Suprapubic skin (tissue), 4 donors: ENCODE measurements at regions not wholly inside any gene's neighbourhood (a gene's known extent, or its start where the extent isn't known, plus 50 kb on each side); places are given as distances from the start of the nearest gene placed in this dataset.

Experiments used
- DNase-seq, 2 donors: peaks; one replicate each; pipeline ENCODE4 v3.0.0-alpha.2; 2019; ENCODE audit warnings: low spot score in 2 of 2
- H3K27ac ChIP-seq: fragments of 200-600 bp; sonication (generic); one replicate; pipeline ENCODE4 v1.5.1; 2019
- H3K27me3 ChIP-seq: fragments of 200-600 bp; sonication (generic); one replicate; pipeline ENCODE4 v1.5.1; 2019
- H3K36me3 ChIP-seq: fragments of 200-600 bp; sonication (generic); one replicate; pipeline ENCODE4 v1.5.1; 2019
- H3K4me1 ChIP-seq: fragments of 200-600 bp; sonication (generic); one replicate; pipeline ENCODE4 v1.5.1; 2019
- H3K4me3 ChIP-seq: fragments of 200-600 bp; sonication (generic); one replicate; pipeline ENCODE4 v1.5.1; 2019; ENCODE audit warnings: mild to moderate bottlenecking
- H3K9me3 ChIP-seq: fragments of 200-600 bp; sonication (generic); one replicate; pipeline ENCODE4 v1.5.1; 2019
- EP300 ChIP-seq: sonication (generic); formaldehyde crosslinking; IDR thresholded peaks from one replicate; pipeline ENCODE4 v1.6.1; 2017; ENCODE audit warnings: antibody characterized with exemption
- POLR2A ChIP-seq, 2 donors: fragments of 450-650 bp; IDR thresholded peaks; one replicate each; pipeline ENCODE4 v1.6.1; 2017; ENCODE audit warnings: antibody characterized with exemption in 2 of 2, mild to moderate bottlenecking in 2 of 2, moderate library complexity in 2 of 2
- POLR2AphosphoS5 ChIP-seq, 3 donors: sonication (generic); formaldehyde crosslinking; IDR thresholded peaks; one replicate each; pipeline ENCODE4 v1.6.1; 2017; ENCODE audit warnings: antibody characterized with exemption in 3 of 3
- WGBS: methylation state at CpG from one replicate; pipeline ENCODE4 v1.1.5; 2018; 5-methylcytosine and 5-hydroxymethylcytosine counted together
- TF ChIP-seq, protein P1 (sequence below), 2 donors: fragments of 200-600 bp in 1 of 2; fragments of 450-650 bp in 1 of 2; sonication (generic) in 1 of 2; IDR thresholded peaks; one replicate each; pipeline ENCODE4 v1.5.1; 2016 to 2019; ENCODE audit warnings: antibody characterized with exemption in 2 of 2, mild to moderate bottlenecking in 1 of 2, moderate library complexity in 1 of 2

DNA sequence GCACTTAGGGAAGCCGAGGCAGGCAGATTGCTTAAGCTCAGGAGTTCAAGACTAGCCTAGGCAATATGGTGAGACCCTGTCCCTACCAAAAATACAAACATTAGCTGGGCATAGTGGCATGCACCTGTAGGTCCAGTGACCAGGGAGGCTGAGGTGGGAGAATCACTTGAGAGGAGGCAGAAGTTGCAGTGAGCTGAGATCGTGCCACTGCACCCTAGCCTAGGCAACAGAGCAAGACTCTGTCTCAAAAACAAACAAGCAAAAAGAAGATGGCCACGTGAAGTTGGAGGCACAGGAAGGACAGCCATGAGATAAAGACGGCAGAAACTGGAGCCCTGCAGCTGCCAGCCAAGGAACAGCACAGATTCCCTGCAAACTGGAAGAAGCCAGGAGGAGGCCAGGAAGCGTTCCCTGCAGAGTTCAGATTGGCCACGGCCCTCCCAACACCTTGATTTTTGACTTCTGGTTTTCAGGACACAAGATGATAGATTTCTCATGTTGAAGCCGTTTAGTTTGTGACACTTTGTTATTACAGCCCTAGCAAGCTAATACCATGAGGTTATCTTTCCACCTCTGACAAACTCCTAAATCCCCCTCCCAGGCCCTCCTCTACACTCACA, 786.7 kb downstream of the UQCRFS1 start:
- DNase-seq, result no peak
- Histone ChIP-seq H3K9me3 (no peaks in the 10 kb centered on the region), H3K4me1 (no peaks in the 10 kb centered on the region), H3K27ac (no peak overlapping the region), H3K27me3 (peaks cover 5% of the 10 kb centered on the region), H3K36me3 (no peaks in the 10 kb centered on the region), H3K4me3 (no peak overlapping the region)
- 56% methylated on average over 7 of the region's 7 CpGs for WGBS
- TF ChIP-seq POLR2AphosphoS5 (IDR thresholded peaks at IDR 0.05), result no peak
- TF ChIP-seq POLR2A (IDR thresholded peaks at IDR 0.05), result no peak
- TF ChIP-seq, protein P1, sequence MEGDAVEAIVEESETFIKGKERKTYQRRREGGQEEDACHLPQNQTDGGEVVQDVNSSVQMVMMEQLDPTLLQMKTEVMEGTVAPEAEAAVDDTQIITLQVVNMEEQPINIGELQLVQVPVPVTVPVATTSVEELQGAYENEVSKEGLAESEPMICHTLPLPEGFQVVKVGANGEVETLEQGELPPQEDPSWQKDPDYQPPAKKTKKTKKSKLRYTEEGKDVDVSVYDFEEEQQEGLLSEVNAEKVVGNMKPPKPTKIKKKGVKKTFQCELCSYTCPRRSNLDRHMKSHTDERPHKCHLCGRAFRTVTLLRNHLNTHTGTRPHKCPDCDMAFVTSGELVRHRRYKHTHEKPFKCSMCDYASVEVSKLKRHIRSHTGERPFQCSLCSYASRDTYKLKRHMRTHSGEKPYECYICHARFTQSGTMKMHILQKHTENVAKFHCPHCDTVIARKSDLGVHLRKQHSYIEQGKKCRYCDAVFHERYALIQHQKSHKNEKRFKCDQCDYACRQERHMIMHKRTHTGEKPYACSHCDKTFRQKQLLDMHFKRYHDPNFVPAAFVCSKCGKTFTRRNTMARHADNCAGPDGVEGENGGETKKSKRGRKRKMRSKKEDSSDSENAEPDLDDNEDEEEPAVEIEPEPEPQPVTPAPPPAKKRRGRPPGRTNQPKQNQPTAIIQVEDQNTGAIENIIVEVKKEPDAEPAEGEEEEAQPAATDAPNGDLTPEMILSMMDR (IDR thresholded peaks at IDR 0.05), result no peak
- TF ChIP-seq EP300, result no peak

DNA sequence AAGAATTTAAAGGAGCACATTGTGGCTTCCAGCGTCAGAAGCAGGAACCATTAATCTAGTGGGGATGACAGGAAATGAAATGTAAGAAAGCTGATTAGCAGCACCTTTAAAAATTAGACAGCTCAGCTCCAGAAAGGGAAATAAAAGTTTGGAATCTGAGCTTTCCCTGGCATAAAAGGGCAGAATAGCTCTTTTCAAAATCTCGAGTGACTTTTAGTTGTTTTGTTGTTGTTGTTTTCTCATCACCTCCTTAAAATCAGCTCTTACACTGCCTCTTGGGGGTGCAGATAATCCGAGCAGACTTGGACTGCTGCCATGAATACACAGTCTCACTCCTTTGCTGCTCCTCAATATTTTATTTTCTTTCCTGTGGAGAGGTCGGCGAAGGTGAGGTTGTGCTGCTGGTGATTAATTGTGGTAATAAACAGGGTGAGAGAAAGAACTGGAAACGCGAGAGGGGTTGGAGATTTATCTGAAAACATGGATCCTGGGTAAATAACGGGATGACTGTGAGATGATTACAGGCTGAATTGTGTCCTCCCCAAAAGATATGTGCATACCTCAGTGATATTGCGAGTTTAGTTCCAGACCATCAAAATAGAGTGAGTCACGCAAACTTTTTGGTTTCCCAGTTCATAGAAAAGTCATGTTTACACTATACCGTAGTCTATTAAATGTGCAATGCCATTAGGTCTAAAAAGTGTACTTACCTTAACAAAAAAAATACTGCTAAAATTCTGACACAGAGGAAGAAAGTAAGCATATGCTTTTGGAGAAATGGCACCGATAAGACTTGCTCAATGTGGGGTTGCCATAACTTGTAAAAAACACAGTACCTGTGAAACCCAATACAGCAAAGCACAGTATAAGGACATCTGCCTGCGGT, 787.7 kb downstream of the UQCRFS1 start:
- peaks cover 12% of the 10 kb centered on the region for H3K27me3 ChIP-seq
- 35% methylated on average over 13 of the region's 13 CpGs for WGBS
- no peaks in the 10 kb centered on the region for H3K36me3 ChIP-seq
- no peak overlapping the region for H3K4me3 ChIP-seq
- no peak for DNase-seq
- TF ChIP-seq POLR2AphosphoS5 (IDR thresholded peaks at IDR 0.05) (no peak), POLR2A (IDR thresholded peaks at IDR 0.05) (no peak), EP300 (no peak)
- TF ChIP-seq, protein P1 (IDR thresholded peaks at IDR 0.05), result no peak
- no peaks in the 10 kb centered on the region for H3K4me1 ChIP-seq
- no peaks in the 10 kb centered on the region for H3K9me3 ChIP-seq
- no peak overlapping the region for H3K27ac ChIP-seq

- no peaks in the 10 kb centered on the region for H3K4me1 ChIP-seq
- no peak for DNase-seq
- H3K27ac ChIP-seq, result no peak overlapping the region
- no peaks in the 10 kb centered on the region for H3K36me3 ChIP-seq
- 32% methylated on average over 4 of the region's 4 CpGs for WGBS
- no peak overlapping the region for H3K4me3 ChIP-seq
- H3K9me3 ChIP-seq, result no peaks in the 10 kb centered on the region
- TF ChIP-seq EP300, result no peak
- TF ChIP-seq POLR2AphosphoS5 (IDR thresholded peaks at IDR 0.05), result no peak
- TF ChIP-seq, protein P1 (IDR thresholded peaks at IDR 0.05), result no peak
- no peak for TF ChIP-seq POLR2A (IDR thresholded peaks at IDR 0.05)
- H3K27me3 ChIP-seq, result peaks cover 12% of the 10 kb centered on the region
These were observed 788.3 kb downstream of the UQCRFS1 start for GRCh38 chr19:28424662-28425045.

DNA sequence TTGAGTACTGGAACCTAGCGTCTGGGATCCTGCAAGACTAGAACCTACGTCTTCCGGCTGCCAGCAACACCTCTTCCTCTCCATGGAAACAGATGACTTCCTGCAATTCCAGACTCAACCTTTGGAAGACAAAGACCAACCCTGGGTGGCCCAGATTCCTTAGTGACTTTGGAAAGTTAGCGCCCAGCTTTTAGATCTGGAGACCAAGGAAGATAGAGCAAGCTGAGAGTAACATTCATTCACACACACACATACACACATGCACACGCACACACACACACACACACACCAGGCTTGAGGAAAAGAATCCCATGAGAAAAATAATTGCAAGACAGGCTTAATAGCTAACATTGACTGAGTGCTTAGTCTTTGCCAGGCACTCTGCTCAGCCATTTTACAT, 788.9 kb downstream of the UQCRFS1 start:
- Histone ChIP-seq H3K27ac (no peak overlapping the region), H3K4me1 (no peaks in the 10 kb centered on the region), H3K4me3 (no peak overlapping the region), H3K36me3 (no peaks in the 10 kb centered on the region), H3K9me3 (no peaks in the 10 kb centered on the region), H3K27me3 (peaks cover 12% of the 10 kb centered on the region)
- 52% methylated on average over 5 of the region's 5 CpGs for WGBS
- DNase-seq, result no peak
- TF ChIP-seq, protein P1 (IDR thresholded peaks at IDR 0.05), result no peak
- TF ChIP-seq POLR2AphosphoS5 (IDR thresholded peaks at IDR 0.05), result no peak
- TF ChIP-seq POLR2A (IDR thresholded peaks at IDR 0.05), result no peak
